Hematopoietic multipotent progenitor cell treated with erythropoietin and hydrocortisone succinate and interleukin-3 and kit ligand, for 4 days (in vitro differentiated cells): ENCODE measurements at regions not wholly inside any gene's neighbourhood (a gene's known extent, or its start where the extent isn't known, plus 50 kb on each side); places are given as distances from the start of the nearest gene placed in this dataset.

ENCODE experiments used
- DNase-seq: peaks from one replicate; pipeline ENCODE4 v3.0.0-alpha.2; 2015

DNA sequence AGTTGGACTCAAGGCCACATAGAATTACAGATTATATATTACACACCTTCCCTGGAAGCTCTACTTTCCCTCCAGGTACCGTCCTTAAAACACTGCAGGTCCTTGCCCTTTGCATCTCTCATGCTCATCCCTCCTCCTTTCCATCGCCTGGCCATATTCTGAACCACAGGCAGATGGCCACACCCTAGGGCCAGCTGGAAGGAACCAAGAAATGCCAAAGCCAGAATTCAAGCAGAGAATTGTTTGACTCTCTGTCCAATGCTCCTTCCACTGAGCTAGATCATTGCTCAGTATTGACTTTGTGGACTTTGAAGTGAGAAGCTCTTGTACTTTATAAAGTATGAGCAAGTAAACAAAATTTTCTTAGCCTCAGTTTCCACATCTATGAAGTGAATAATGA, 170.3 kb upstream of the SLC24A5 start:
- no peak for DNase-seq

DNA sequence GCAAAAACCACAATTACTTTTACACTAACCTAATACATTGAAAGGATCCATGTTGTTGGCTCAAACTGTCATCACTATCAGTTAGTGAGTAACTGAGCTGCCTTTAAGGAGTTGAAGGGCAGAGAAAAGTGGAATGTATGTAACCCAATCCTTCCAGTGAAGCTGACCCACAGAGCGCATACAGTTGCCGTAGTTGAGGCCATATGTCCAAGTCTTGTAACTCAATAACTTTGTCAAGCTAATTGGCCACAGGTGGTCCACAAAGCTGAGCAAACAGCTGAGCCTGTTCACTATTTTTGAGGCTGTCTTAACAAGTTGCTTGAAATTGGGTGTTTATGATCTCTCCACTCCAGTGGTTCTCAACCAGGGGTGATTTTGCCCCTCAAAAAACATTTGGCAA, 169.0 kb upstream of the SLC24A5 start:
- DNase-seq = no peak

DNA sequence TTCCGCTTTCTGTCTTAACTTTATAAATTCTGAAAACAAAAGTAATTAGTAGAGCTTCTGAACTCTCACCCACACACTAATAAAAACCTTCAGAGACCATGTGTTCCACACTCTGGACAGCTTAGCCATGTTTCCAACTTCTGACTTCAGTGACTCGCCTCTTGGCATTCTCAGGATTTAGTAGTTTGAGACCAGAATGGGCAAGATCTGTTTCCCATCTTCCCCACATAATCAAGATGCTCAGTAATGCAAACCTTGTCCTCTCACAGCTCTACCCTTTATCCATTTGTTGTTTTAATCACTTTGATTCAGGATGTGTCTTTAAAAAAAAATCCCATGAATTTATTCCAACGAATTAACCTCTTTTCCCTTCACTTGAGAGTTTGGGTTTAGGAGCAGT, 166.6 kb upstream of the SLC24A5 start:
- DNase-seq = no peak

DNA sequence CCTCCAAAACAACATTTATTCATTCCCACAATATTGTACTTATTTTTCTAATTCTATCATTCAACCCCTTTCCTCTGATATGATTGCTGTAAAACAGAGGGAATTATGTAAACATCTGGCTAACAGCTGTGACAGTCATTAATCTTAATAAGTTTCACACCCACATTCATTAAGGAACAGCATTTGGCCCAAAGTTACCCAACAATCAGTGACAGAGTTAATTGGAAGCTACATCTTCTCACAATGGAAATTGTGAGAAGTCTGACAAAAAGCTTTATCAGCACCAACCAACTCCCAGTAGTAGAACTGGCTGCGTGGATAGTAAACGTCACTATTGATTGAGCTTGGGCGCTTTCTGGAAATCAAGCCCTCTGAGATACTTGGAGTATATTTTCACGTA, 165.8 kb upstream of the SLC24A5 start:
- DNase-seq = no peak

DNA sequence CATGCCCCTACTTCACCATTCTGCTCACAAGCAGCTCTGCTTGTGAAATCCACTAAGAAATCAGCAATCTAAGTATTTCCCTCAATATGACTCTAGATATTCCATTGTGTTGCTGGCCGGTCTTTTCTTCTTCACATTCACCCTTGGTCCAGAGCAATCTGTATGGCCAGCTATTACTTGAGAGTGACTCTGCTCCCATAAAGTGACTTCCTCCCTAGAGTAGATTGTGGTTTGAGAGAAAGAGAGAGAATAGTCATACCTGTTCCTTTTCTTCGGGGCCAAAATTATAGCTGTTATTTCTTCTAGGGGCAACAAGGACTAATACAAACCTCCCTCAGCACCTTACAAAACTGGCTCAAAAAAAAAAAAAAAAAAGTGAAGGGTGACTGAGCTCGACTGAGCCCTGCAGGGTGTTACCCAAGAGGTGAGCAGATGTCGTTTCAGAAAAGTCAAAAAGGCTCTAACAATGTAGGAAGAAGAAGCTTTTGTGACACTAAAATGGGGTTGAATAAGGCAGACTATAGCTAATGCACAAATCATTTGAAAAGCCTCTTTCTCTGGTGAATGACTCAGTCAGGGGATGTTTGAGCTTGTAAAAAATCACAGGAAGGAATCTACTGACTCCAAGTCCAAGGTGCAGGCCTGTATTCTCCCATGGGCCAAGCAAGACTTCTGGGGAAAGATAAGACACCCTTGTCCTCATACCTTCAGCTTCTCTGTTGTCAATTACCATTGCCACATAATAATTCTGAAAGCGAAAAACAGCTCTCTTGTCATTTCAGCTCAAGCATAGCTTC, 161.0 kb upstream of the SLC24A5 start:
- DNase-seq = peak; percentile 9

DNA sequence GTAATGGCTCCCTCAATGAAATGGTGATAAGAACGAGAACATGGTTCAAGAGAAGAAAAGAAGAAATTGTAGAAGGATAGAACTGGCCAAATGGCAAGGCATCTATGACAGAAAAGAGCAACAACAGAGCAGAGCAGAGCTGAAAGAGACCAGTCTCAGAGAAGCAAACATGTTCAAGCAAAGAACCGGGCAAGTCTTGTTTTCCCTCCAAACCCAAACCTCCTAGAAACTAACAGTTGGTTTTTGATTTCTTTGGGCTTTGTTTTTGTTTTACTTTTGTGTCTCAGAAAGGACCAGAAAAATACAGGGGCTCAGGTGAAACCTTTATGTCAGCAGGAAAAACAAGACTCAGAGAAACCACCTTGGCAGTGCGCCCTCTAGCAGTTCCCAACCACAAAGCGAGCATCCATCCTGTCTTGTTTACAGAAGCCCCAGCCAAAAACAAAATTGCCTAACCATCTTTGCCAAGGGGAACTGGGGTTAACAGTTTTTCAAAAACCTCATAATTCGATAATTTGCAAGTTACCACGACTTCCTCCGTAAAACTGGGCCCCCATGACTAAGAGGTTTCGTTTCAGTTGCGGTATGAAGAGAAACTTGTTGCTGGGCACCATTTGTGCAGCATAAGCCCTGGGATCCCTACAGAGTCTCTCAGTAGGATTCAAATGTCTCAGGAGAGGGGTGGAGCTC, 159.2 kb upstream of the SLC24A5 start:
- peak; percentile 77 for DNase-seq

DNA sequence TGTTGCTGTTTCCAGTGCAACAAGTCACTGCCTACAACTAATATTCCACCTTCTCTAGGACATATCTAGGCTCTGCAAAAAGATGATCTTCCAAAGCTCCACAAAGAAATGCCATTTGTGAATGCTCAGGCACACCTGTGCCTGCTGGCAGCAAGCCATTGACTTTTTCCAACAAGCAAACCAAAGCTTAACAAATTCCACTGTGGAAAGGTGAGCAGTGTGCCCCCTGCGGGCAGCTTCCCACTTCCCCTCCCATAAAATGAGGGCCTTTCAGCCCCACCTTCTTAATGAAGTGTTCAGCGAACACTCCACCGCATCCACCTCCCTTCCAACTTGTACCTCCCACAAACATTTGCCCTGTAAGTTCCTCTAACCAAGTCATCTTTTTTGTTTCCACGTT, 157.5 kb upstream of the SLC24A5 start:
- DNase-seq = no peak

DNA sequence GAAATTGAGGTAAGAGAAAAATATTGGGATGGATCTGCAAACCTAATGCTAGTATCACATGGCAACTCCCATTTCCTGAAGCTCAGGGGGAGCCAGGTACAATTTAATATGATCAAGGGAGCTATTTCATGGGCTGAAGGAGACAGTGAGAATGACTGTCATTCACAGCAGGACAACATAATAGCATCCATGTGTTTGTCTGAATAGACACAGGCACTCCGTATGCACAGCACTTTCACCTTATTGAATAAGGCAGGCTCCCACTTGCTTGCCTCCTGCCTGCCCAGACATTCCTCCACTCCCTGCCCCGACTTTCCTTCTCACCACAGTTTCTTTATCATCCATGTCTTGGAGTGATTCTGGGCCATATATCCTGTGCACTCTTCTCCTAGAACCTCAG, 156.6 kb upstream of the SLC24A5 start:
- DNase-seq = no peak

DNA sequence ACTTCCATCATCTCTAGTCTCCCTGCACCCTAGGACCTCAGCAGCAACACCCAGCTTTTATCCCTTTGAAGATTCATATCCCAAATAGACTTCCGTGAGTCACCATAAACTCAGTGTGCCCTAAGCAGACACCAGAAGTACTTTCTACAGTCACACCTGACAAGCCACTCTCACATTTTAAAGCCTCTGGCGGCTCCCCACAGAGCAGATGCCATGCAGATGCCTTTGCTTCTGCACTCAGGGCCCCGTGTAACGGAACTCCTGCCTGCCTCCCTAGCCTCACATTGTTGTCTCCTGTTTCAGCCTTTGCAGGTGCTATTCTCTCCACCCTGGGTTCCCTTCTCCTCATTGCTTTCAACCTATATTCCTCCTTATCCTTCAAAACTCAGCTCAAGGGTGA, 155.5 kb upstream of the SLC24A5 start:
- no peak for DNase-seq

DNA sequence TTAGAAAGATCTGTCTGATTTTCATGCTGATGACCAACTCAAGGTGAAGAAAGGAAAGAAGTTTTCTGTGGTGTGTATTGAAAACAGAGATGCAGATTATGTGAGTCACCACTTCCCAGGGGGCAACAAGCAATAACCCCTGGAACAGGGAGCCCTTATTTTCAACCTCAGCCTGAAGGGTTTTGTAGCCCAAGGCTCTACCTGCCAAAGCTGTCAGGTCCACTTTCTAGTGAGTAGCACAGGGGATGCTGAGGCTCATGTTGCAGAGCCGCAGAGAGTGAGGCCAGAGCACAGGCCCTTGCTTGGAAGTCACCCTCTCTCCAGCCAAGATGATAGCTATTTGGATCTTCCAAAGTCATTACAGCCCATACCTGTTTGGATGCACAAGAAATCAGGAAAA, 152.2 kb upstream of the SLC24A5 start:
- no peak for DNase-seq

DNA sequence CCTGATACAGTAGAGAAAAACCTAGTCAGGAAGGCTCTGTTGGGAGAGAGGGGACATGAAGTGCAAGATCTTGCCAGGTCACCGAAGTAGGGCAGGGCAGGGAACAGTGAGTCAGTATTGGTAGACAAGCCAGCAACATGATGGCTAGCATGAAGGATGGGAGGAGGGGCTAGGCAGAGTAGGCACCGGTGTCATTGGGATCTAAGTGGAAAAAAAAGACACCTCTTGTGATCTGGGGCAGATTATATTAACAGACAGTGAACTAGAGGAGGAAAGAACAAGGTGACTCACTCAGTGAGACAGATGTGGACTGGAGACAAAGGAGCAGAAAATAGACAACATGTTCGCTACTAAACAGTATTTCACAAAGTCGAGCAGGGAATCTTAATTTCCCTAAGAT, 149.2 kb upstream of the SLC24A5 start:
- DNase-seq = no peak

DNA sequence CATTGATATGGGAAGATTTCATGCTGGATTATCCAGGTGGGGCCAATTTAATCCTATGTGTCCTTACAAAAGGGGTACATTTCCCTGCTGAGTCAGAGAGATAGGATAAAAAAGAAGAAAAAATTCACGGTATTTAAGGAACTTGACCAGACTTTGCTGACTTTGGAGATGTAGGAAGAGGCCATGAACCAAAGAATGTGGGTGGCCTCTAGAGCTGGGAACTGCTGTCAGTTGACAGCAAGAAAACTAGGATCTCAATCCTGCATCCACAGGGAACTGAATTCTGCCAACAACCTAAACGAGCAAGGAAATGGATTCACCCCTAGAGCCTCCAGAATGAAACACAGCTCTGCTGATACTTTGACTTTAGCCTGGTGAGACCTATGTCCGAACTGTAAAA, 148.1 kb upstream of the SLC24A5 start:
- no peak for DNase-seq

DNA sequence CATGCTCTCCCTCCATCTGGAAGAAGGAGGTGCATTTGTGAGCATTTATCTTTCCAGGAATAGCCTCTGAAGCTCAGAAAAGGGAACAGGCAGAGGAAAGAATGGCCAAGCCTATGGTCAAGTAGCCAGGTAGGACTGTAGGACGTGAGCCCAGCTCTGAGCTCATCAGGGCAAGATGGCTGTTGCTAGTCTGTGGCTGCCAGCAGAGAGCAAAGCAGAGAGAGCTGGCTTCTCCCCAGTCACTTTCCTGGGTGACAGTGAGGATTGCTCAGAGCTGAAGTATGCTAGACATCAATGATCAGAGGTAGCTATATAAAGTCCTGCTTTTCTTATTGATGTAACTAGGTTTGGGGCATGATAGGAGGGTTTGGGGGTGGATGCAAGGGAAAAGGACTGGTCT, 146.1 kb upstream of the SLC24A5 start:
- no peak for DNase-seq

DNA sequence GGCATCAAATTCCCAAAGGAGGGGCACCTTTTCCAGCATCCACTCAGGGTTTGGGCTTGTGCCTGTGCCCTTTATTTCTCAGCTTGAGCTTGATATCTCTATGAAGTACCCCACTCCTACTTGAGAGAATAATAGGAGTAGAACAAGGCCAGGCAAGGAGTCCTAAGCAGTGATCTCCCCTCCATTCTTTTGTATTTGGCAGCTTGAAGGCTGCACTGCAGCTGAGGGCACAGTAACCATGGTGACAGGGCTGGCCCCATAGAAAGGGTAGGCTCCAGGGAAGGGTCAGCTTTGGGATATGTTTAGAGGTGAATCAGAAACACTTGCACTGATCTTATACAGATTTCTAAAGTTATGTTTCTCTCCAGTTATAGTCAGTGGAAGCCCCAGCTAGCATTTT, 145.4 kb upstream of the SLC24A5 start:
- DNase-seq = no peak

DNA sequence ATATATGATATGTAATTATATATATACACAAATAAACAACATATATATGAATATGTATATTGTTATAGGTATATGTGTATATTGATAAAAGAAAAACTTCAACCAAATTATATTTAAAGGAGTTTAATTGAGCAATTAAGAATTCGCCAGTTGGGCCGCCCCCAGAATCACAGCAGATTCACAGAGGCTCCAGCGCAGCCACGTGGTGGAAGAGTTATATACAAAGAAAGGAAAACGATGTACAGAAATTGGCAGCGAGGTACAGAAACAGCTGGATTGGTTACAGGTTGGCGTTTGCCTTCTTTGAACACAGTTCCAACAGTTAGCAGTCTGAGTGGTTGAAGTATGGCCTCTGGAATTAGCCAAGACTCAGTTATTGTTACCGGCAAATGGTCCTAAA, 137.3 kb upstream of the SLC24A5 start:
- no peak for DNase-seq

DNA sequence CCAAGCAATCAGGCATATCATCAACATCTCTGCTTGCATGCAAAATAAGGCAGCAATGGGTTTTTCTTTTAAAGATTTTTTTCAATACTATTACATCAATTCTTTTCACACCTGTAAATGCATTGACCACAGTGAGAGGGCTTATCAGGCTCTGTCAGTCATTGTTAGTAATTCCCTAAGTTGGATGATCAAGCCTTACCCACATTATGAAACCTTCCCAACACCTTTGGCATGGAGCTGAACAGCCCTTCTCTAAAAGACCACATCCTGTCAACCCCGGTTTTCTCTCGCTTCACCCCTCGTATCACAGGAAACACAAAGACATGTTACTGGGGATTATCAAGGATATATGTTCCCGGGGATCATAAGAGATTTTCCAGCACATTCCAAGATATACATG, 135.2 kb upstream of the SLC24A5 start:
- no peak for DNase-seq

DNA sequence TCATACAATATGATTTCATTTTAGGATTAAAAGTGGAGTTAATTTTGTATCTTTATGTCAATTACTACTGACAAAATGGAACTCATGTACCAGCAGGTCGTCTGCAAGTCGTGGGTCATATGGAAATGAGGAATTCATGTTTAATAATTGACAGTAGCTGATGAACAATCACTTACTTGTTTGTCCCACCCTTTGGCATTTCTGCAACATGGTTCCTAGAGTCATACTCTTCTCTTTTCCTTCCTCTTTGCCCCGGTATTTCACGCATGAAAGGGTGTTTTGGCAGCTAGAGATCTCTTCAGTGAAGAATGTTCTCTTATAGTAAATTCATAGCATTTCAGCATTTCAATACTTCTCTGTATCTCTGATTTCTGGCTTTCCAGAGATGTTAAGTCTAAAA, 133.3 kb upstream of the SLC24A5 start:
- no peak for DNase-seq

DNA sequence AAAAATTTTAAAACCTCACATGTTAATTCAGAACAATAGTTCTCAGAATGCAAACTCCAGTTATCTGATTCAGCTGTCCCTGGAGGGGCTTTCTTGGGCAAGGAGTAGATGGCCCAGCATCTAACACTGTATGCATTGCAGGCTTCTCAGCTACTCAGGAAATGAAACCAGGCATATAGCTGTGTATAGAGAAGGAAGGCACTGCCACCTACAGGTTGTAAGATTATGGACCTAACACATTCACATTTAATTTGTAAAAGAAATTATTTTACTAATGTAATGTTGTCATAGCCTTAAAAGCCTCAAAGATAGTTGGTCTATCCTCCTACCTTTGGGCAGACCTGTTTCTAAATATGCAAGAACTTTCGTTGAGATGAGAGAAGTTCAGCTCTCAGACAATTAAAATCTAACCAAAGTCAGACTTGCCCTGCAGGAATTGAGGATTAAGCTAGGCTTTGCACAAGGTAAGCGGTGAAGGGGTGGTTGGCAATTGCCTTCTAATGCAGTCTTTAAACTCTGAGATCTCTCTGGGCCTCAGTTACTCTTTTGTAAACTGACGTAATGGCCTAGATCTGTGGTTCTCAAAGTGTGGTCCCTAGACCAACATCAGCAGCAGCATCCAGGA, 132.8 kb upstream of the SLC24A5 start:
- DNase-seq = peak; percentile 83

DNA sequence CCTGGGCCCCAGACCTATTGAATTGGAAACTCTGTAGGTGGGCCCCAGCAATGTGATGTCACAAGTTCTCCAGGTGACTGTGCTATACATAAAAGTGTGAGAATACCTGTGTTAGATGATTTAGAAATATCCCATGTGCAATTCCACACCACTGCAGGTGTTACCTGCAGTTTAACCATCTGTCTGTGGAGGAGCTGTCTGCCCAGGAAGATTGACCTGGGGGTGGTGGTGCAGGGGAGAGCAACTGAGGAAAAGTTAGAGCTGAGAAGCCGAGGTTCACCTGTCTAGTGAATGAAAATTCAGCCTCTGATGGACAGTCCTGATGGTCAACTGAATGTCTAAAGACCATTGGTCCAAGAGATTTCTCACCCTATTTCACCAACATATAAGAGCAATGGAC, 132.2 kb upstream of the SLC24A5 start:
- no peak for DNase-seq

DNA sequence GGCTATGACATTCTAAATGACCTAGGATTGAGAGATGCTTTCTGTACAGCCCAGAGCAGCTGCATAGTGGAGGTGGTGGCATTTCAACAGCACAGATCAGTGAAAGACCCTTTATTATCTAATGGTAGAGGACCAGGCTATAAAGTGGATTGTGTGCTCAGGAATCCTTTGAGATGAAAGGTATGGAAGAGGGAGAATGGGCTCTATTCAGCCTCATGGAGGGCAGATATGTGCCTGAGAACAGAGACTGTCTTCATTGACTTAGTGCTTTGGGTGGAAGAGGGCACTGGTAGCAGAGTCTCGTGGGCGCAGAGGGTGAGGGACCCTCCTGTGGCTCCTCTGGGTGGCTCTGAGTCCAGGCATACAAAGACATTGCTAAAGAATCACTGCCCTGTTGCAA, 130.0 kb upstream of the SLC24A5 start:
- DNase-seq = no peak

DNA sequence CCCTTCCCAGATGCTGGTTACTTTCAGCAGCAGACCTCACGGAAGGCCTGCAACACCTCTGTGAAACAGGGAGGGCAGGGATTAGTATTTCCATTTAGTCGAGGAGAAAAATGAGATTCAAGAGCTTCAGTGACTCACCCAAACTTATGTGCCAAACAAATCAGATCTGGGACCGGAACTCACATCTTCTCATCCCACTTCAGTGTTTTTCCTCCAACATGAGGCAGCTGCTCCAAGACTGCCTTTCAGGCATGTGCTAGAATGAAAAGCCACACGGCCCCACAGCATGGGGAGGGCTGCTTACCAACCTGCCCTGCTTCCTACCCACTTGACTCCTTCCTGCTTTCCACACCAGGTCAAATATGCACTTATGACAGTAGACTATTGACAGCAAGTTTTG, 129.4 kb upstream of the SLC24A5 start:
- no peak for DNase-seq

DNA sequence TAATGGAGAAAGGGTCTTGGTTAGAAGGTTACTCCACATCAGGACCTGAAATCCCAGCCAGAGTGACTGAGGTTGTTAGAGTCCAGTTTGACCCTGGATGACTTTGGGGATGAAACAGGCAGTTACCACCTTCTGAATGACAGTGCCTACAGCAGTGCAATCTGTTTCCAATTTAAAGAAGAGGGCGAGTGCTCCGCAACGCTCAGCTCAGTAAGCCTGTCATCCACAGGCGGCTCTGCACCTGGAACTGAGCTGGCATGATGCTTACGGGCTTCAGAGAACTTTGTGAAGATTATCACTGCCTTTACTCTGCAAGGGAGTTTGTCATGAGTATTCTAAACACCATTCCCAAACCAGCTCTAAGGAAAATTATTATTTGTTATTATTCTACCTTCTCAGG, 127.7 kb upstream of the SLC24A5 start:
- no peak for DNase-seq

DNA sequence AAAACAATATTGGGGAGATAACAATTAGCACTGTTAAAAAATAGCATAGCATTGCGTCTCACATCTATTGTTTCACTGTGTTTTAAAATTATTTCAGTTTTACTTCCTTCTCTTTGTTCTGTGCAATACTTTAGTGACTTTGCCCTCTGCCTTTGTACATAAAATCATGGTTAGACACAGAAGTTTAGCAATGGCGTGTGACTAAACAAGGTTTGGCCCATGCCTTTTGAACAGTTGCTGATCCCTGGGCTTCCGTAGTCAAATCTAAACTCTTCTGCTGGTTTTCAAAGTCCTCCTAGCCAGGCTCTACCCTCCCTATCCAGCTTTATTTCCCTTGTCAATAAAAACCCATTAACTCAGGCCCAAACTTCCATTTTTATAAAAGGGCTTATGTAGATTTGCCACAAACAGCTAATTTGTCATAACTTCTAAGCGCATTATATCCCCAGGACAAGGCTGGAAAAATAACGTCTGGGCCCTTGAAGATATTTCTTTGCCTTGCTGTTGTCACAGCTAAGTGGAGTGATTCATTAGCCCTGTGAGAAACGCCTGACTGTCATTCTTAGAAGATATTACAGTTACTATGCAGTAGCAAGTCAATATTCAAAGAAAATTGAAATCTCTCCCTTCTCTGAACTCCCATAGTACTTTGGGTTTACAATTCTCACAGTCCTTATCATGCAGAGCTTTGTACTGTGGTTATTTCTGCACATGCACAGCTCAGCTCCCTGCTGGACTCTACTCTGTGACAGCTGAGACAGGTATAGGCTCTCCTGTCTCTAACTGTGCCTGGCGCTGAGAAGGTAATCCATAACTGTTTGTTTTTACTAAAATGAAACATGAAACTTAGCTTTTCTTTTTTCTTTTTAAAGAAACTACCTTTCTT, 123.4 kb upstream of the SLC24A5 start:
- DNase-seq = no peak
